Neural progenitor cell (in vitro differentiated cells): ENCODE measurements at regions not wholly inside any gene's neighbourhood (a gene's known extent, or its start where the extent isn't known, plus 50 kb on each side); places are given as distances from the start of the nearest gene placed in this dataset.

Source experiments
- DNase-seq: peaks from one replicate; pipeline ENCODE4 v3.0.0-alpha.2; 2016; ENCODE audit warnings: low spot score
- H2AFZ ChIP-seq: fragments of 200-600 bp; sonication (generic); replicated peaks from 2 replicates; pipeline ENCODE4 v1.6.1; 2016; ENCODE audit warnings: antibody characterized with exemption
- H3F3A ChIP-seq: fragments of 200-600 bp; sonication (generic); 2 replicates; pipeline ENCODE4 v1.6.1; 2016; ENCODE audit warnings: antibody characterized with exemption, low read depth
- H3K27ac ChIP-seq: fragments of 200-600 bp; sonication (generic); 2 replicates; pipeline ENCODE4 v1.5.1; 2016; ENCODE audit warnings: mild to moderate bottlenecking
- H3K27me3 ChIP-seq: fragments of 200-600 bp; sonication (generic); 2 replicates; pipeline ENCODE4 v1.6.1; 2016; ENCODE audit warnings: mild to moderate bottlenecking, moderate library complexity
- H3K36me3 ChIP-seq: fragments of 200-600 bp; sonication (generic); 2 replicates; pipeline ENCODE4 v1.5.1; 2016
- H3K4me1 ChIP-seq: fragments of 200-600 bp; sonication (generic); 2 replicates; pipeline ENCODE4 v1.6.1; 2016; ENCODE audit warnings: mixed run types
- H3K4me2 ChIP-seq: fragments of 200-600 bp; sonication (generic); 2 replicates; pipeline ENCODE4 v1.6.1; 2016
- H3K4me3 ChIP-seq: fragments of 200-600 bp; sonication (generic); 2 replicates; pipeline ENCODE4 v1.5.1; 2016
- H3K79me2 ChIP-seq: fragments of 200-600 bp; sonication (generic); 2 replicates; pipeline ENCODE4 v1.6.1; 2016; ENCODE audit warnings: low read depth
- H3K9ac ChIP-seq: fragments of 200-600 bp; sonication (generic); 2 replicates; pipeline ENCODE4 v1.6.1; 2016
- H3K9me3 ChIP-seq: fragments of 200-600 bp; sonication (generic); 2 replicates; pipeline ENCODE4 v1.5.1; 2016; ENCODE audit warnings: low read depth
- H4K20me1 ChIP-seq: fragments of 200-600 bp; sonication (generic); 2 replicates; pipeline ENCODE4 v1.6.1; 2016; ENCODE audit warnings: low read depth
- H3K27ac Mint-ChIP-seq: 3 replicates; pipeline ENCODE4 v1.8.0; 2021; ENCODE audit warnings: mixed read lengths
- H3K27me3 Mint-ChIP-seq: 2 replicates; pipeline ENCODE4 v1.8.0; 2022; ENCODE audit warnings: low read depth, mild to moderate bottlenecking, inconsistent platforms, moderate library complexity, mixed read lengths; ENCODE audit not compliant: insufficient read depth
- H3K36me3 Mint-ChIP-seq: 3 replicates; pipeline ENCODE4 v1.8.0; 2021; ENCODE audit warnings: mixed read lengths
- H3K4me1 Mint-ChIP-seq: 3 replicates; pipeline ENCODE4 v1.8.0; 2021; ENCODE audit warnings: mixed read lengths
- H3K4me3 Mint-ChIP-seq: 3 replicates; pipeline ENCODE4 v1.8.0; 2021; ENCODE audit warnings: mild to moderate bottlenecking, moderate library complexity, mixed read lengths
- H3K9me3 Mint-ChIP-seq: 3 replicates; pipeline ENCODE4 v1.8.0; 2020; ENCODE audit warnings: mixed read lengths
- CTCF ChIP-seq: fragments of 200-600 bp; sonication (generic); IDR thresholded peaks from 2 replicates; pipeline ENCODE4 v1.5.1; 2017; ENCODE audit warnings: antibody characterized with exemption, mild to moderate bottlenecking
- EZH2 ChIP-seq: fragments of 200-600 bp; sonication (generic); IDR thresholded peaks from 2 replicates; pipeline ENCODE4 v1.6.1; 2017; ENCODE audit warnings: antibody characterized with exemption, mild to moderate bottlenecking, moderate library complexity
- EZH2phosphoT487 ChIP-seq: fragments of 200-600 bp; sonication (generic); IDR thresholded peaks from 2 replicates; pipeline ENCODE4 v1.6.1; 2017; ENCODE audit warnings: antibody characterized with exemption

- H2AFZ ChIP-seq, result no peak overlapping the region
- no peaks in the 10 kb centered on the region for H3F3A ChIP-seq
- no peak overlapping the region for H3K9ac ChIP-seq
- no peak for DNase-seq
- no peaks in the 10 kb centered on the region for H3K27me3 ChIP-seq
- no peak overlapping the region for H3K4me2 ChIP-seq
- no peak overlapping the region for H3K27ac Mint-ChIP-seq
- TF ChIP-seq CTCF (no peak), EZH2phosphoT487 (no peak), EZH2 (no peak)
- H3K9me3 Mint-ChIP-seq, result peaks cover 37% of the 10 kb centered on the region
- no peaks in the 10 kb centered on the region for H3K4me1 ChIP-seq
- no peak overlapping the region for H3K4me3 Mint-ChIP-seq
- H3K27ac ChIP-seq, result no peak overlapping the region
- H3K4me3 ChIP-seq, result no peak overlapping the region
- peaks cover 9% of the 10 kb centered on the region for H3K4me1 Mint-ChIP-seq
- no peaks in the 10 kb centered on the region for H3K79me2 ChIP-seq
- no peaks in the 10 kb centered on the region for H3K9me3 ChIP-seq
- H3K36me3 Mint-ChIP-seq, result no peaks in the 10 kb centered on the region
- no peaks in the 10 kb centered on the region for H3K36me3 ChIP-seq
- no peaks in the 10 kb centered on the region for H4K20me1 ChIP-seq
- peaks cover 2% of the 10 kb centered on the region for H3K27me3 Mint-ChIP-seq
Observed at GRCh38 chr14:101058571-101058970, 155.0 kb upstream of the RTL1 start.

GRCh38 chr14:101060171-101060601 lies 156.7 kb upstream of the RTL1 start:
- no peaks in the 10 kb centered on the region for H3K27me3 Mint-ChIP-seq
- H3K9me3 ChIP-seq, result no peaks in the 10 kb centered on the region
- H3K36me3 ChIP-seq, result no peaks in the 10 kb centered on the region
- peaks cover 42% of the 10 kb centered on the region for H3K9me3 Mint-ChIP-seq
- TF ChIP-seq EZH2phosphoT487 (no peak), CTCF (no peak), EZH2 (no peak)
- no peaks in the 10 kb centered on the region for H3F3A ChIP-seq
- H3K4me1 Mint-ChIP-seq, result peaks cover 9% of the 10 kb centered on the region
- H3K4me3 ChIP-seq, result no peak overlapping the region
- H3K9ac ChIP-seq, result no peak overlapping the region
- no peak for DNase-seq
- H3K36me3 Mint-ChIP-seq, result no peaks in the 10 kb centered on the region
- no peak overlapping the region for H3K27ac Mint-ChIP-seq
- H2AFZ ChIP-seq, result no peak overlapping the region
- H3K4me2 ChIP-seq, result no peak overlapping the region
- H3K27ac ChIP-seq, result no peak overlapping the region
- H3K4me1 ChIP-seq, result no peaks in the 10 kb centered on the region
- H3K27me3 ChIP-seq, result no peaks in the 10 kb centered on the region
- H3K4me3 Mint-ChIP-seq, result no peak overlapping the region
- H4K20me1 ChIP-seq, result no peaks in the 10 kb centered on the region
- H3K79me2 ChIP-seq, result no peaks in the 10 kb centered on the region

- no peak overlapping the region for H3K9ac ChIP-seq
- H3K36me3 ChIP-seq, result no peaks in the 10 kb centered on the region
- H2AFZ ChIP-seq, result no peak overlapping the region
- no peak overlapping the region for H3K27ac ChIP-seq
- H4K20me1 ChIP-seq, result no peaks in the 10 kb centered on the region
- peaks cover 41% of the 10 kb centered on the region for H3K9me3 Mint-ChIP-seq
- H3F3A ChIP-seq, result no peaks in the 10 kb centered on the region
- H3K27me3 Mint-ChIP-seq, result peaks cover 3% of the 10 kb centered on the region
- no peaks in the 10 kb centered on the region for H3K4me1 ChIP-seq
- TF ChIP-seq EZH2 (no peak), CTCF (no peak), EZH2phosphoT487 (no peak)
- H3K79me2 ChIP-seq, result no peaks in the 10 kb centered on the region
- no peak overlapping the region for H3K4me2 ChIP-seq
- H3K36me3 Mint-ChIP-seq, result no peaks in the 10 kb centered on the region
- H3K4me3 ChIP-seq, result no peak overlapping the region
- no peaks in the 10 kb centered on the region for H3K9me3 ChIP-seq
- H3K27ac Mint-ChIP-seq, result no peak overlapping the region
- no peaks in the 10 kb centered on the region for H3K27me3 ChIP-seq
- H3K4me1 Mint-ChIP-seq, result peaks cover 9% of the 10 kb centered on the region
- H3K4me3 Mint-ChIP-seq, result no peak overlapping the region
- no peak for DNase-seq
Observed at GRCh38 chr14:101061411-101062064, 158.0 kb upstream of the RTL1 start.
